GM21423 (cell line): ENCODE measurements at regions not wholly inside any gene's neighbourhood (a gene's known extent, or its start where the extent isn't known, plus 50 kb on each side); places are given as distances from the start of the nearest gene placed in this dataset.
A peak's percentile ranks its signal among the peaks of the same experiment; 100 is the strongest.
"Not testable (repeated sequence)": the region's sequence is repeated elsewhere in the genome, so short reads cannot be mapped to it uniquely, and the experiment has no call there.

Experiments used
- ATAC-seq: cut with Tn5 transposase; IDR thresholded peaks from one replicate; pipeline ENCODE4 v1.9.1; 2021; ENCODE audit warnings: mild to moderate bottlenecking, moderate library complexity; ENCODE audit not compliant: unreplicated experiment

DNA sequence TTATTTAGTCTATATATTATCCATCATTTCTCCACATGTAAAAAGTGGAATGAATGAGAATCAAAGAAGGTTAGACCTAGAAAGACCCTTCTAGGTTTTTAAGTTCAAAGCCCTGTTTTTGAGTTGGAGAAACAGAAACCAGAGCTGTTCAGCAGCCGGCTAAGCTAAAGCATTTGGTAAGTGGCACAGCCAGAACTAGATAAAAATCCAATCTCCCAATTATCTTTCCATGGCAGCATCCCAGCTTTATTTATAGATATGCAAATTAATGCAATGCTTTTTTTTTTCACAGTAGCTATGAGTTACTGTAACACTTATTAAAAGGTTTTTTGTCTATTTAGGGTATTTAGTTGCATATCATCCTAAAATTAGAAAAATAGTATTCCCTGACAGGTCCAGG lies 85.1 kb downstream of the NIBAN1 start:
- no peak for ATAC-seq

DNA sequence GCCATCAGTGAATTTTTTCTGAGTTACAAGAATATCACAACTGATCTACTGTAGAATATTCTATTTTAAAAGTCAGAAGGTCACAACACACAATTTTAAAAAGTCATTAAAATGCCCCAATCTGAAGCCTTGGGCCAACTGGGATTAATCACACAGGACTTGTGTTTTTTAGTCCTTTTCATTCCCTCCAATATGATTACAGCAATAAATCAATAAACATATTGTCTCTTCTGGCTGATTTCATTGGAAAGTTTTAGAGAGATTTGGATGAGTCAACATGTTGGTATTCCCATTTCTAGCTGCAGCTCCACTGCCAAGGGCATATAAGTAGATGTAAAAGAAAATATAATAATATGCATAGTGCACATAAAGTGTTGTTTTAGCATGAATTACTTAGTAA lies 85.8 kb downstream of the NIBAN1 start:
- no peak for ATAC-seq

DNA sequence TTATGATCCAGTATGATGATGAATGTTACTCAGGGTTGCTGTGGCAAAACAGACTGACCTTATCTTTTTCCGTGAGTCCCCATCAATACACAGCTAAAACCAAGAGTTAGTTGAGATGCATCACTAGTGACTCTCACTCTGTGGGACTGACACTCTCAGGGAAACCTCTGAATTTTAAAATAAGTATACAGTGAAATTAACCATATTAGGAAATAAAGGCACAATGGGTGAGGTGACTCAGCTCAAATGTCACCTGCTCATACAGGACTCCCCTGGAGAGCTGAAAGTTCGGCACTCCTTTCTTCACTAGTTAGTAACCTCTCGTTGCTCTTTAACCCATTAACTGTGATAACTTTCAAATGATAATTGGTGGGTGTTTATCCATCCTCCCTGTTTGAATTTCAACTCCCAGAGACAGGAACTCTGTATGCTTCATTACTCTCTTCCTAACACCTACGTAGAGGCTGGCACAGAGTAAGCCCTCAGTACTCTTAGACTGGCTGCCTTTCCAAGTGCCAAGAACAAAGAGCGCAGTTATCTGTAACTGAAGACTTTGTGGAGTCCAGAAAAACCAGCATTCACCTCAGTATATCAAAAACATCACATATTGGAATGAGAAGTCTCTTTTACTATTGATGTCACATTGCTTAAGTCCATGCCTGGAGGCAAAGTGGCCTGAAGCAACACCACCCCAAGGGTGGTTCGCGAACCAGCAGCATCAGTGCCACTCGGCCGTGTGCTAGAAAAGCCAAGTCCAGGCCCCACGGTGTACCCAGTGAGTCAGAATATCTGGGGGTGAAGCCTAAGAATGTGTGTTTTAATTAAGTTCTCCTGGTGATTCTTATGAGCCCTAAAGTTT lies 91.1 kb downstream of the NIBAN1 start:
- peak; percentile 28 for ATAC-seq

DNA sequence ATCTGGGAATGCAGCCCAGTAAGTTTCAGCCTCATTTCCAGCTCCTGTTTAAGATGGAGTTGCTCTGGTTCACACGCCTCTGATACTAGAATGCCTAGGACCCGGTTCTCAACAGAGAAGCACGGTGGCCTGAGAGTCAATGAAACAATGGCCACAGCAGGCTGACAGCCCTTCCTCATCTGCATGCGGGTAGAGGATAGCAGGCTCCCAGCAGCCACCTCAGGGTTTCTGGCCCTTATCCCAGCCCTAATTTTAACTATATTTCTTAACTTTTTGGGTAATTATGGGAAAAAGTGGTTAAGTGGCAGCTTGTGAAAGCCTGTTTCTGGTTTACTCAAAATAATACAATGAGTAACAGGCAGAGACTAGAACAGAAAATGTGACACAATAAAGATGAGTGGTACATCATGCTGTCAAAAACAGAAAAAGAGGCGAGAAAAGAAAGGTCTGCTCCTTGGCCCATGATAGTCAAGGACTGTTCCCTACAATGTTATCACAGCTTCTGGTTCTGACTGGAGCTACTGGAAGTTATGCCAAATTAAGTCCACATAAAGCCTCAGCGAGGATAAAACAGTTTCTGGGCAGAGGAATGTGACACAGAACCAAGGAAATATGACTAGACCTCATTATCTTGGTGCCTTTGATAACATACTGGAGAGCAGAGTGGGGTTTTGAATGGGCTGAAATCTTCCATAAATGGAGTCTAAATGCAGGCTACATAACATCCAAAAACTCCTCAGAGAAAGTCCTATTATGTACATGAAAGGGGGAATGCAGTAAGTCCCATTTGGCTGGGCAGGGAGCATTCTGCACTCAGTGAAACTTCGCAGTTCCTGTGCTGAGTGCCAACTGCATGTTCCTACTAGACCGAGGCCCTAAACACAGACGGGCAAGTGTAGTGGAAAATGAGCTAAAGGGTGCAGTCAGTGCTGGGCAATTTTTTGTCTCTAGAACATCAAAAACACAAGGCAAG lies 92.1 kb downstream of the NIBAN1 start:
- peak; percentile 41 for ATAC-seq

GRCh38 chr1:184879876-184880557 lies 94.3 kb downstream of the NIBAN1 start:
- no peak for ATAC-seq

GRCh38 chr1:184878602-184879001 lies 95.7 kb downstream of the NIBAN1 start:
- no peak for ATAC-seq

DNA sequence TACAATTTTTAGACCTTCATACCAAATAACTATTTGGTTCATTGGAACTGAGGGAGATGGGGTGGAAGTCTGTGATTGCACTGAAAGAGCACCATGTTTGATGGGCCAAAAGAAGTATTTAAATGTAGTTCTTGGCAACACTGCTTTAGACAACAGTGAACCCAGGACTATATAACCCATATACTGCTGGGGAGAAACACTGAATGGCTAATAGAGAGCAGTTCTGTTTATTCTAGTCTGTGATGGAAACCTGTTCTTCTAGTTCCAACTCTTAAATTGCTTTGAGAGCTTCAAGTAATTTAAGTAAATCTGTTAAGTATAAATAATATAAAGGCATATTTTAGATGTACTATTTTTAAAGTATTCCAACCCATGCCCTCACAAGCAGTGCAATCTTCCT lies 96.3 kb downstream of the NIBAN1 start:
- ATAC-seq: no peak

DNA sequence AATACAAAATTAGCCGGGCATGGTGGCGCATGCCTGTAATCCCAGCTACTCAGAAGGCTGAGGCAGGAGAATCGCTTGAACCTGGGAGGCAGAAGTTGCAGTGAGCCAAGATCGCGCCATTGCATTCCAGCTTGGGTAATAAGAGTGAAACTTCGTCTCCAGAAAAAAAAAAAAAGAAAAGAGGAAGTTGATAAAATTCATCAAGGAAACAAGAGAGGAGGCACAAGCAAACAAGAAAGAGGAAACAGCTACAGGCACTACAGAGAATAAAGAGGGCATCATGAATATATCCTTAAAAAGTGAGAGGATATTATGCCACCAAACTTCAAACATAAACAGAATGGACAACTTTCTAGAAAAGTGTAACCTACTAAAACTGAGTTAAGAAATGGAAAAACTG lies 98.3 kb downstream of the NIBAN1 start:
- not testable (repeated sequence) for ATAC-seq

GRCh38 chr1:184875218-184875617 lies 99.1 kb downstream of the NIBAN1 start:
- no peak for ATAC-seq

- no peak for ATAC-seq
These were observed 104.0 kb downstream of the NIBAN1 start for GRCh38 chr1:184870319-184870718.

DNA sequence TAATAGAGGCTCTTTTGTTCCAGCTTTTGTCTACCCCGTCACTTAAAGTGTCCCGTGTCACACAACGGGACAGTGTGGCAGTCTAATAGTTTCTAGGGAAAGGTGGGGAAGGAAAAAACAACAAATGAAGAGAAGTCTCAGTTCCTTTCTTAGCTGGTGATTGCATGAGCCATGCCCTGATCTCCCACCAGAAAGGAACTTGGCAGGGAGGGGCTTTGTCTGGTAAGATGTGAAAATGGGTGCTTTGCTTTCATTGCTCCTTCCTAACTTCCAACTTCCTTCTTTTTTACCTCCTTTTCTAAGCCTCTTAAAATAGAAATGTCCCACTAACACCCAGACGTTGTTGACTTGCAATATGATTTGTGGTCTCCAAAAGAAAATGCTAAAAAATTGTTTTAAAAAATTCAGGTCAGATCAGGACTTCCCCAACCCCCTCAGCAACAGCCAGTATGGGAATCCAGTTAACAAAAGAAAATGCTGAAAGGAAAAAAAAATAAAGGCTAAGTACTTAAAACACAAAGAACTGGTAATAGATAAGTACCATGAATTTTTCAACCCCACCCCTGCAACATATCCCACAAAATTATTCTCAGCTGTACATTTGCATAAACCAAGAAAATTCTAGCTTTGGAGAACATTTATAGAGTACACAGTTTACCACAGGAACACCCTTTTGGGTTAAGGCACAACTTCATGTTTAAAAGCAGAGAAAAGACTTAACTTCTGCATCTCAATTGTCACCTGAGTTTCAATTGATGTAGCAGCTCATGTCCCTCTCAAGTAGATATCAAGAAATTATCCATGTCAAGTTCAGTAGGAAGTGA lies 106.2 kb downstream of the NIBAN1 start:
- no peak for ATAC-seq

DNA sequence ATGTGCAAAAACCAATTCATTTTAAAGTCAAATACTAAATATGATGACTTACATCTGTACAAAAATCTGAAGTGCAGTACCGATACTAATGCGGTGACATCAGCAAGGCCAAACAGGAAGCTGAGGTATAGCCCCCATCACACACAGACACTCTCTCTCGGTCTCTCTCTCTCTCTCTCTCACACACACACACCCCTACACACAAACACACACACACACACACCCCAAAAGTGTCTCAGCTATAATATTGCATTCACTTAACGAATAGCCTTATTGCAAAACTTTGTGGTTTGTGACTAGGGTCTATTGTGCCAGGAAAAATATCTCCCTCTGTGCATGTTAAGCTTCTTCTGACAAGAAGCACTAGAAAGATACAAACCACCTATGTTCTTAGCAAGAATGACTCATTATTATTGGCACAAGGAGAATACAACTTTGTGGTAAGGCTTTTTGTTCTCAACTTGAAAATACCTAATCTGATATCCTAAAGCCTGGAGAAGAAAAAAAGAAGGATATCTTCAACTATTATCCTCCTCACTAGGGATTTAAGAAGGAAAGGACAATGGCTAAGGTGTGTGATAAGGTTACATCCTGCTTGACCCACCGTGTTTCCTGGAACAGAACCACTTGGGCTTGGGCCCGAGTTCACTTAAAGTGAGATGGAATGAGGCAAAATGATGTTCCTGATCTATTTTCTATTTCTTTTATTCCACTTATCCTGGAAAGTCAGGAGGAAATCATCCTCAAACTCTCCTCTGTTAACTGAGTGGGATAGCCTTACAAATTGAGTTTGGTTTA lies 107.1 kb downstream of the NIBAN1 start:
- peak; percentile 95 for ATAC-seq

GRCh38 chr1:184866586-184866985 lies 107.7 kb downstream of the NIBAN1 start:
- ATAC-seq: peak; percentile 21

DNA sequence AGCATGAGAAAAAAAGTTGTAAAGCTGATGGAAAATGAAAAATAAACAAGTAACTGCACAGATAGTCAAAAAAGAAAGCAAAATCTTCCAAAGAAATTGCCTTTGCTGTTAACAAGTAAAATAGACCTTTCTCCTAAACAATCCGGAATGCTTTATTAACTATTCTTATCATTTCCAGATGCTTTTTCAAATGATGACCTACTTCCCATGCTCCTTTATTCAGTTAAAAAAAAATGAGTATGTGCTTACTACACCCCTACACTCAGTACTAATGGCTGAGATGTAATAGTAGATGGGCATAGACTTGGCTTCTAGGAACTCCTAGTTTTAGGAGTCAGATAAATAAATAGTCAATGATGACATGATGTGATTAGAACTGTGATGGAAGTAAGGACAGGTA lies 108.5 kb downstream of the NIBAN1 start:
- no peak for ATAC-seq

DNA sequence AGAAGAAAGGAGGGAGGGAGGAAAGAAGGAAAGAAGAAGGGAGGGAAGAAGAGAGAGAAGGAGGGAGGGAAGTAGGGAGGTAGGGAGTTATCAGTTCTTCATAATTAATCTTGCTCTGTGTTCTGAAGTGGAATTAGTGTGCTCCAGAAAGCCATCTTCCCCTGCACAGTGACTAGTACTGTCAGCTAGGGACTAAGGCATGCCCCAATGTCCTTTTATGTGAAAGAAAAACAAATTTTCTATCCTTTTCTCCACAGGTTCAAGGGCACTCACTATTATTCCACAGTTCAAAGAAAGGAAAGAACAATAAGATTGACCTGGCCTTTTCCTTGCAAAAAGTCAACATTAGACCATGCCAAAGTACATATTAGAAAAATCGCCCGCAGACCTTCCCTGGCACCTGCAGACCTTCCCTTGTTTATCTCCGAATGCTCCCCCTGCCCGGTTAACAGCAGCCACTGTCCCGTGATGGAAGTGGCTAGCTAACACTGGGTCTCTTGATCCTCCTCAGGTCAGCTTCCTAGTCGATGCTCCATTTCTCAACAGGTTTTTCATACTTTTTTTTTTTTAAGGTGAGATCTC lies 107.2 kb upstream of the EDEM3 start:
- ATAC-seq: no peak

- peak; percentile 61 for ATAC-seq
These were observed 106.5 kb upstream of the EDEM3 start for GRCh38 chr1:184860985-184861754.

DNA sequence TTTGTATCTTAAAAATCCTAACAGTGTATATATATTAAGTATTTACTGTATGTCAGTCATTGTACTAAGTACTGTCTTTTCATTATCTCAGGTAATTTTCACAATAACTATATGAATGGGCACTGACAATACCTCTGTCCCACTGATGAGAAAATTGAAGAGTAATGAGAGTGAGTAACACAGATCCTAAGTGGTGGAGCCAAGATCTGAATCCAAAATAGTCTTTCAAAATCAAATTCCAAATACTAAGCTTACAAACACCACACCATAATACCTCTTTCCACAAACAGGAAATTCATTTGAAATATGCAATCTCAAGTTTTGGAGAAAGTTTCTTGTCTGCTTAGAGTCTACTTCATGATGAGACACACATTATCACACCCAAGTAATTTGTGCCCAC lies 105.9 kb upstream of the EDEM3 start:
- ATAC-seq: no peak

DNA sequence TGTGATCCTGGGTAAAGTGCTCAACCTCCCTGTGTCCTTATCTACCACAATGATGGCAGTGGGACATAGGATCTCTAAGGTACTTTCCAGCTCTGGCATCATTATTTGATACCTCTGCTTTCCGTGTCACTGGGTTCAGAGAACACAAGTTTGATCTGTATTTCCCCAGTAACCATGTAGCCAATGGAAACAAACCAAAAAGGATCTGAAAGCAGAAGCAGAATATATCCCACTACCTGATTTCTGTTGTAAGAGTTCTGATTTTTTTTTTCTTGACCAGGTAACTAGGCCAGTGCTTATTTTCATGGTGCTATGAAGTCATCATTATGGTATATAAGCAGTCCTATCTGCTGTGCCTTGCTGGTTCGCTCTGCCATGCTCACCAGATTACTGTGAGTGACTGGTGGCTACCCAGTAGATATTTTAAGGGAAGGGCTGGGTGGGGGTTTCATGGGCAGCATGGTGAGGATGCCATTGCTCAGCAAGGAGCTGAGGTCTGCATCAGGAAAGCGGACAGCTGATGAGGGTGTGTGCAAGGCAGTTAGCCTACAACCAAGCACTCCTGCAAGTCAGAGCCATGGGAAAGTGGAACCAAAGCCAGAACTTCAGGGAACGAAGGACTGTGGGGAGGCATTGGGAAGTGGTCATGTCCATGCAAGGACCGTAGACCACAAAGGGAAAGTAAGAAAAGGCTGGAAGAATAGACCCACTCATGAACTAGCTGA lies 104.9 kb upstream of the EDEM3 start:
- ATAC-seq: no peak
